Activated CD4-positive, alpha-beta T cell treated with anti-CD3 and anti-CD28 coated beads, Interleukin-2, amount 10 ng/mL, durations not matched to agents 7 days and 5 days (primary cell): ENCODE measurements at regions not wholly inside any gene's neighbourhood (a gene's known extent, or its start where the extent isn't known, plus 50 kb on each side); places are given as distances from the start of the nearest gene placed in this dataset.

Source experiments
- CTCF ChIA-PET: fragments of 350-600 bp; sonication (Branson Sonifier 250); formaldehyde crosslinking; loops from one replicate; lab custom pipeline; 2021; ENCODE audit warnings: antibody characterized with exemption; lab: Charles Lee
- POLR2A ChIA-PET: fragments of 350-600 bp; sonication (Branson Sonifier 250); formaldehyde crosslinking; loops from one replicate; lab custom pipeline; 2021; ENCODE audit warnings: antibody characterized with exemption; lab: Charles Lee
- DNase-seq: peaks from one replicate; pipeline ENCODE4 v3.0.0-alpha.2; 2020
- H3K27ac Mint-ChIP-seq: one replicate; pipeline ENCODE4 v1.8.0; 2021; ENCODE audit warnings: mild to moderate bottlenecking, moderate library complexity, mixed read lengths
- H3K27me3 Mint-ChIP-seq: one replicate; pipeline ENCODE4 v1.8.0; 2021; ENCODE audit warnings: mixed read lengths
- H3K36me3 Mint-ChIP-seq: one replicate; pipeline ENCODE4 v1.8.0; 2021; ENCODE audit warnings: low read depth, mixed read lengths
- H3K4me1 Mint-ChIP-seq: one replicate; pipeline ENCODE4 v1.8.0; 2021; ENCODE audit warnings: mixed read lengths
- H3K4me3 Mint-ChIP-seq: one replicate; pipeline ENCODE4 v1.8.0; 2021; ENCODE audit warnings: mild to moderate bottlenecking, moderate library complexity, mixed read lengths
- H3K9me3 Mint-ChIP-seq: one replicate; pipeline ENCODE4 v1.8.0; 2021; ENCODE audit warnings: mixed read lengths

GRCh38 chr14:85310491-85311272 is 219.3 kb upstream of the FLRT2 start:
- no peaks in the 10 kb centered on the region for H3K36me3 Mint-ChIP-seq
- H3K4me1 Mint-ChIP-seq = no peaks in the 10 kb centered on the region
- H3K9me3 Mint-ChIP-seq = peaks cover 2% of the 10 kb centered on the region
- ChIA-PET POLR2A (no interaction called here), CTCF (no interaction called here)
- H3K4me3 Mint-ChIP-seq = no peak overlapping the region
- no peaks in the 10 kb centered on the region for H3K27me3 Mint-ChIP-seq
- DNase-seq = no peak
- no peak overlapping the region for H3K27ac Mint-ChIP-seq

GRCh38 chr14:85313560-85314207 is 216.3 kb upstream of the FLRT2 start:
- CTCF ChIA-PET = no interaction called here
- no peaks in the 10 kb centered on the region for H3K4me1 Mint-ChIP-seq
- no peak for DNase-seq
- H3K9me3 Mint-ChIP-seq = peaks cover 2% of the 10 kb centered on the region
- H3K36me3 Mint-ChIP-seq = no peaks in the 10 kb centered on the region
- POLR2A ChIA-PET = no interaction called here
- no peak overlapping the region for H3K4me3 Mint-ChIP-seq
- no peaks in the 10 kb centered on the region for H3K27me3 Mint-ChIP-seq
- H3K27ac Mint-ChIP-seq = no peak overlapping the region

- POLR2A ChIA-PET = no interaction called here
- DNase-seq = no peak
Measured at GRCh38 chr14:85315290-85315689, 214.7 kb upstream of the FLRT2 start.

GRCh38 chr14:85315733-85316290 is 214.1 kb upstream of the FLRT2 start:
- Mint-ChIP-seq H3K4me1 (no peaks in the 10 kb centered on the region), H3K9me3 (no peaks in the 10 kb centered on the region), H3K4me3 (no peak overlapping the region), H3K27me3 (no peaks in the 10 kb centered on the region), H3K27ac (no peak overlapping the region), H3K36me3 (no peaks in the 10 kb centered on the region)
- CTCF ChIA-PET = no interaction called here
- no peak for DNase-seq
- POLR2A ChIA-PET = no interaction called here

More at GRCh38 chr14:85315290-85315689, 214.7 kb upstream of the FLRT2 start:
- Mint-ChIP-seq H3K27ac (no peak overlapping the region), H3K27me3 (no peaks in the 10 kb centered on the region), H3K4me1 (no peaks in the 10 kb centered on the region), H3K36me3 (no peaks in the 10 kb centered on the region), H3K9me3 (no peaks in the 10 kb centered on the region), H3K4me3 (no peak overlapping the region)
- CTCF ChIA-PET = no interaction called here

- Mint-ChIP-seq H3K36me3 (no peaks in the 10 kb centered on the region), H3K9me3 (no peaks in the 10 kb centered on the region), H3K4me3 (no peak overlapping the region), H3K27ac (no peak overlapping the region), H3K4me1 (no peaks in the 10 kb centered on the region), H3K27me3 (no peaks in the 10 kb centered on the region)
- ChIA-PET CTCF (no interaction called here), POLR2A (no interaction called here)
- no peak for DNase-seq
Measured at GRCh38 chr14:85316701-85317410, 213.1 kb upstream of the FLRT2 start.

GRCh38 chr14:85317491-85318021 is 212.4 kb upstream of the FLRT2 start:
- Mint-ChIP-seq H3K4me1 (no peaks in the 10 kb centered on the region), H3K27me3 (no peaks in the 10 kb centered on the region), H3K36me3 (no peaks in the 10 kb centered on the region), H3K27ac (no peak overlapping the region), H3K9me3 (no peaks in the 10 kb centered on the region), H3K4me3 (no peak overlapping the region)
- no peak for DNase-seq
- ChIA-PET CTCF (no interaction called here), POLR2A (no interaction called here)

- H3K9me3 Mint-ChIP-seq = peaks cover 1% of the 10 kb centered on the region
- no peaks in the 10 kb centered on the region for H3K36me3 Mint-ChIP-seq
- no peaks in the 10 kb centered on the region for H3K27me3 Mint-ChIP-seq
- H3K4me1 Mint-ChIP-seq = no peaks in the 10 kb centered on the region
- H3K27ac Mint-ChIP-seq = no peak overlapping the region
- H3K4me3 Mint-ChIP-seq = no peak overlapping the region
- CTCF ChIA-PET = no interaction called here
- no peak for DNase-seq
- POLR2A ChIA-PET = no interaction called here
Measured at GRCh38 chr14:85319101-85319500, 210.8 kb upstream of the FLRT2 start.

- Mint-ChIP-seq H3K27ac (no peak overlapping the region), H3K4me3 (no peak overlapping the region), H3K4me1 (no peaks in the 10 kb centered on the region), H3K27me3 (no peaks in the 10 kb centered on the region), H3K36me3 (no peaks in the 10 kb centered on the region), H3K9me3 (peaks cover 1% of the 10 kb centered on the region)
- DNase-seq = no peak
- CTCF ChIA-PET = no interaction called here
- POLR2A ChIA-PET = no interaction called here
Measured at GRCh38 chr14:85319998-85320630, 209.8 kb upstream of the FLRT2 start.

GRCh38 chr14:85325134-85326017 is 204.6 kb upstream of the FLRT2 start:
- POLR2A ChIA-PET = no interaction called here
- no peak overlapping the region for H3K4me3 Mint-ChIP-seq
- H3K9me3 Mint-ChIP-seq = peaks cover 1% of the 10 kb centered on the region
- DNase-seq = no peak
- no peaks in the 10 kb centered on the region for H3K4me1 Mint-ChIP-seq
- CTCF ChIA-PET = no interaction called here
- H3K36me3 Mint-ChIP-seq = no peaks in the 10 kb centered on the region
- no peak overlapping the region for H3K27ac Mint-ChIP-seq
- H3K27me3 Mint-ChIP-seq = no peaks in the 10 kb centered on the region

- POLR2A ChIA-PET = no interaction called here
- H3K36me3 Mint-ChIP-seq = no peaks in the 10 kb centered on the region
Measured at GRCh38 chr14:85332401-85332800, 197.5 kb upstream of the FLRT2 start.

GRCh38 chr14:85333313-85333712 is 196.6 kb upstream of the FLRT2 start:
- no peaks in the 10 kb centered on the region for H3K36me3 Mint-ChIP-seq
- H3K27ac Mint-ChIP-seq = no peak overlapping the region
- CTCF ChIA-PET = no interaction called here
- POLR2A ChIA-PET = no interaction called here
- H3K4me3 Mint-ChIP-seq = no peak overlapping the region
- H3K4me1 Mint-ChIP-seq = no peaks in the 10 kb centered on the region
- H3K27me3 Mint-ChIP-seq = no peaks in the 10 kb centered on the region
- DNase-seq = no peak
- H3K9me3 Mint-ChIP-seq = no peaks in the 10 kb centered on the region

More at GRCh38 chr14:85332401-85332800, 197.5 kb upstream of the FLRT2 start:
- Mint-ChIP-seq H3K9me3 (no peaks in the 10 kb centered on the region), H3K27me3 (no peaks in the 10 kb centered on the region), H3K27ac (no peak overlapping the region), H3K4me1 (no peaks in the 10 kb centered on the region), H3K4me3 (no peak overlapping the region)
- CTCF ChIA-PET = no interaction called here
- DNase-seq = no peak

- no peak for DNase-seq
- ChIA-PET POLR2A (no interaction called here), CTCF (no interaction called here)
- no peaks in the 10 kb centered on the region for H3K36me3 Mint-ChIP-seq
- no peak overlapping the region for H3K27ac Mint-ChIP-seq
- no peak overlapping the region for H3K4me3 Mint-ChIP-seq
- H3K27me3 Mint-ChIP-seq = no peaks in the 10 kb centered on the region
- H3K9me3 Mint-ChIP-seq = no peaks in the 10 kb centered on the region
- H3K4me1 Mint-ChIP-seq = no peaks in the 10 kb centered on the region
Measured at GRCh38 chr14:85333841-85334240, 196.1 kb upstream of the FLRT2 start.
